Left ventricle myocardium inferior (tissue), 1 donor: ENCODE measurements at regions not wholly inside any gene's neighbourhood (a gene's known extent, or its start where the extent isn't known, plus 50 kb on each side); places are given as distances from the start of the nearest gene placed in this dataset.

Experiments
- DNase-seq: peaks from one replicate; pipeline ENCODE4 v3.0.0-alpha.2; 2020
- H3K27ac ChIP-seq: fragments of 200-600 bp; replicated peaks from 2 replicates; pipeline ENCODE4 v1.8.0; 2021
- H3K27me3 ChIP-seq: fragments of 200-600 bp; 2 replicates; pipeline ENCODE4 v1.8.0; 2021; ENCODE audit warnings: low read depth
- H3K36me3 ChIP-seq: fragments of 200-600 bp; 2 replicates; pipeline ENCODE4 v1.8.0; 2021
- H3K4me1 ChIP-seq: fragments of 200-600 bp; 2 replicates; pipeline ENCODE4 v1.8.0; 2021
- H3K4me3 ChIP-seq: fragments of 200-600 bp; 2 replicates; pipeline ENCODE4 v1.8.0; 2021; ENCODE audit warnings: mild to moderate bottlenecking, moderate library complexity
- H3K9me3 ChIP-seq: fragments of 200-600 bp; replicated peaks from 2 replicates; pipeline ENCODE4 v1.8.0; 2021
- intact Hi-C: fragments of 100-400 bp; cut with micrococcal nuclease; formaldehyde crosslinking; loops from one replicate; pipeline ENCODE4 v1.11.0; 2022
- TF ChIP-seq, protein P1 (sequence below): fragments of 200-600 bp; IDR thresholded peaks from 2 replicates; pipeline ENCODE4 v1.8.0; 2021; ENCODE audit warnings: antibody characterized with exemption, mild to moderate bottlenecking, borderline replicate concordance
- donor health status: DM: no; HTN: yes; CAD: no; lungs with severe emphysema.

- peak; percentile 17 for DNase-seq
- TF ChIP-seq, protein P1, sequence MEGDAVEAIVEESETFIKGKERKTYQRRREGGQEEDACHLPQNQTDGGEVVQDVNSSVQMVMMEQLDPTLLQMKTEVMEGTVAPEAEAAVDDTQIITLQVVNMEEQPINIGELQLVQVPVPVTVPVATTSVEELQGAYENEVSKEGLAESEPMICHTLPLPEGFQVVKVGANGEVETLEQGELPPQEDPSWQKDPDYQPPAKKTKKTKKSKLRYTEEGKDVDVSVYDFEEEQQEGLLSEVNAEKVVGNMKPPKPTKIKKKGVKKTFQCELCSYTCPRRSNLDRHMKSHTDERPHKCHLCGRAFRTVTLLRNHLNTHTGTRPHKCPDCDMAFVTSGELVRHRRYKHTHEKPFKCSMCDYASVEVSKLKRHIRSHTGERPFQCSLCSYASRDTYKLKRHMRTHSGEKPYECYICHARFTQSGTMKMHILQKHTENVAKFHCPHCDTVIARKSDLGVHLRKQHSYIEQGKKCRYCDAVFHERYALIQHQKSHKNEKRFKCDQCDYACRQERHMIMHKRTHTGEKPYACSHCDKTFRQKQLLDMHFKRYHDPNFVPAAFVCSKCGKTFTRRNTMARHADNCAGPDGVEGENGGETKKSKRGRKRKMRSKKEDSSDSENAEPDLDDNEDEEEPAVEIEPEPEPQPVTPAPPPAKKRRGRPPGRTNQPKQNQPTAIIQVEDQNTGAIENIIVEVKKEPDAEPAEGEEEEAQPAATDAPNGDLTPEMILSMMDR = no peak
- no peak overlapping the region for H3K4me3 ChIP-seq
- no peaks in the 10 kb centered on the region for H3K9me3 ChIP-seq
- no peak overlapping the region for H3K27ac ChIP-seq
- H3K27me3 ChIP-seq = no peaks in the 10 kb centered on the region
- intact Hi-C loops = no loop called here
- H3K36me3 ChIP-seq = no peaks in the 10 kb centered on the region
- peaks cover 3% of the 10 kb centered on the region for H3K4me1 ChIP-seq
Observed at GRCh38 chr4:151930372-151930771, 169.6 kb upstream of the GATB start.

DNA sequence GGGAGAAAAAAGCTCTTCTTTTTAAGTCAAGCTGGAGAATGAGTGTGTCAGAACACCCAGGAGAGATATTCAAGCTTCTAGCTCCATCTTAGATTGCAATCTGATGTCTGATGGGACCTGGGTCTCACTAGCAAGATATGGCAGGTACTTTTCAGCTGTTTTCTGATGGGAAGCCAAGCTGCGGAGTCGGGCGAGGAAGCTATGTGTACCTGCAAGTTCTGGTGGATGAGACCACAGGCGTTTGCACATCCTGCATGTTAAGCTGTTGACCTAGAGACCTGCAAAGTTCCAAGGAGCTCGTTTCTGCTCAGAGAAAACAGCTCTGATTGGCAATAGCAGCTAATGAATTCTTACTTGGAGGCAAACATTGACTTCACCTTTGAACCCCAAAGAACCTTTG, 167.3 kb upstream of the GATB start:
- intact Hi-C loops = no loop called here
- Histone ChIP-seq H3K27me3 (no peaks in the 10 kb centered on the region), H3K9me3 (no peaks in the 10 kb centered on the region), H3K36me3 (no peaks in the 10 kb centered on the region), H3K4me3 (no peak overlapping the region), H3K4me1 (no peaks in the 10 kb centered on the region), H3K27ac (no peak overlapping the region)
- no peak for DNase-seq
- TF ChIP-seq, protein P1 = no peak

- DNase-seq = no peak
- H3K36me3 ChIP-seq = no peaks in the 10 kb centered on the region
- TF ChIP-seq, protein P1 = no peak
- no peak overlapping the region for H3K4me3 ChIP-seq
- no peaks in the 10 kb centered on the region for H3K27me3 ChIP-seq
- intact Hi-C loops = no loop called here
- H3K4me1 ChIP-seq = no peaks in the 10 kb centered on the region
- no peak overlapping the region for H3K27ac ChIP-seq
- H3K9me3 ChIP-seq = no peaks in the 10 kb centered on the region
Observed at GRCh38 chr4:151922811-151923210, 162.0 kb upstream of the GATB start.

DNA sequence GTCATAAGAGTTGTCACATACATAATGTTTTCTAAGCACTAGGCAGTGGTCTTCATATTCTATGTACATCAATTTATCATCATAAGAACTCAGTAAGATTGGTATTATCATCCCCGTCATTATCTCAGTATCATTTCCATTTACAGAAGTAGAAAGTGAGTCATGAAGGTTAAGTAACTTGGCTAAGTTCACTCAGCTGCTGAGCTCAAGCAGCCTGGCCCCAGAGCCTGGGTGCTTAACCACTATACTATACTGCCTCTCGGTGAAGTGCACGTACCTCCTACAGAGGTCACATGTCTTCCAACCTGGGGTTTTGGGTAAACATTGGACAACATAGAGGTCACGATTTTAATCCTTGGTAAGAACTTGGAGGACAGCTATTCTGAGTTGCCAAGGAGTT, 161.5 kb upstream of the GATB start:
- H3K27me3 ChIP-seq = no peaks in the 10 kb centered on the region
- TF ChIP-seq, protein P1 = no peak
- H3K27ac ChIP-seq = no peak overlapping the region
- no peak for DNase-seq
- no peaks in the 10 kb centered on the region for H3K36me3 ChIP-seq
- intact Hi-C loops = no loop called here
- no peaks in the 10 kb centered on the region for H3K9me3 ChIP-seq
- no peaks in the 10 kb centered on the region for H3K4me1 ChIP-seq
- no peak overlapping the region for H3K4me3 ChIP-seq

GRCh38 chr4:151921811-151922210, 161.0 kb upstream of the GATB start:
- no peak overlapping the region for H3K27ac ChIP-seq
- intact Hi-C loops = no loop called here
- DNase-seq = no peak
- H3K36me3 ChIP-seq = no peaks in the 10 kb centered on the region
- no peaks in the 10 kb centered on the region for H3K9me3 ChIP-seq
- H3K4me3 ChIP-seq = no peak overlapping the region
- no peaks in the 10 kb centered on the region for H3K27me3 ChIP-seq
- TF ChIP-seq, protein P1 = no peak
- no peaks in the 10 kb centered on the region for H3K4me1 ChIP-seq

GRCh38 chr4:151921386-151921785, 160.6 kb upstream of the GATB start:
- Histone ChIP-seq H3K27ac (no peak overlapping the region), H3K4me3 (no peak overlapping the region), H3K9me3 (no peaks in the 10 kb centered on the region), H3K4me1 (no peaks in the 10 kb centered on the region), H3K27me3 (no peaks in the 10 kb centered on the region), H3K36me3 (no peaks in the 10 kb centered on the region)
- TF ChIP-seq, protein P1 = no peak
- intact Hi-C loops = no loop called here
- DNase-seq = no peak
